Dendritic cell treated with granulocyte-macrophage colony-stimulating factor and Interleukin-4, amounts not matched to agents 40 ng/mL and 50 ng/mL, for 4 days (primary cell): ENCODE measurements at regions not wholly inside any gene's neighbourhood (a gene's known extent, or its start where the extent isn't known, plus 50 kb on each side); places are given as distances from the start of the nearest gene placed in this dataset.

Source experiments
- H3K27ac Mint-ChIP-seq: one replicate; pipeline ENCODE4 v1.8.0; 2022; ENCODE audit warnings: mild to moderate bottlenecking, mixed read lengths
- H3K27me3 Mint-ChIP-seq: one replicate; pipeline ENCODE4 v1.8.0; 2022; ENCODE audit warnings: mild to moderate bottlenecking, mixed read lengths
- H3K36me3 Mint-ChIP-seq: one replicate; pipeline ENCODE4 v1.8.0; 2022; ENCODE audit warnings: low read depth, mixed read lengths
- H3K4me1 Mint-ChIP-seq: one replicate; pipeline ENCODE4 v1.8.0; 2022; ENCODE audit warnings: low read depth, mixed read lengths
- H3K4me3 Mint-ChIP-seq: one replicate; pipeline ENCODE4 v1.8.0; 2022; ENCODE audit warnings: mild to moderate bottlenecking, moderate library complexity, mixed read lengths
- H3K9me3 Mint-ChIP-seq: one replicate; pipeline ENCODE4 v1.8.0; 2022; ENCODE audit warnings: mixed read lengths
- intact Hi-C: fragments of 100-400 bp; cut with micrococcal nuclease; formaldehyde crosslinking; loops from one replicate; pipeline ENCODE4 v1.15.0; 2022

- H3K4me3 Mint-ChIP-seq, result no peak overlapping the region
- H3K4me1 Mint-ChIP-seq, result no peaks in the 10 kb centered on the region
- intact Hi-C loops, result no loop called here
- H3K36me3 Mint-ChIP-seq, result no peaks in the 10 kb centered on the region
- no peak overlapping the region for H3K27ac Mint-ChIP-seq
- no peaks in the 10 kb centered on the region for H3K9me3 Mint-ChIP-seq
- no peaks in the 10 kb centered on the region for H3K27me3 Mint-ChIP-seq
Observed at GRCh38 chr12:67925077-67925476, 64.2 kb upstream of the IFNG-AS1 start.

DNA sequence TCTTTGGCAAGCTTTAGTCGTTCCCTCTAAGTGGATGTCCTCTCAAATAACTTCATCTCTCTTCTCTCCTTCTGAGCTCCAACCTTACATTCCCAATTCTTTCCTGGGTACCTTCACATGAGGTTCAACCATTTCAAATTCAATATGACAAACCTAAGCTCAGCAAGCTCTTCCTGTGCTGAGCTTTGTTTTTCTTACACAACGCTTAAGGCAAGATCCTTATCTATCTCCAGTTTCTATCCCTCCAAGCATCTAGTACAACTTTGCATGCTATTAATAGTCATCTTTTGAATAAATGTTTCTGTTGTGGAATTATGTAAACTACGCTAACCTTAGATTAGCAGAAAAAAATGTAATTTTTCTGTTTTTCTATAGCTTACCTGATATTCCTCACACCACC lies 63.7 kb upstream of the IFNG-AS1 start:
- no peak overlapping the region for H3K27ac Mint-ChIP-seq
- no peaks in the 10 kb centered on the region for H3K9me3 Mint-ChIP-seq
- no peak overlapping the region for H3K4me3 Mint-ChIP-seq
- no peaks in the 10 kb centered on the region for H3K27me3 Mint-ChIP-seq
- no peaks in the 10 kb centered on the region for H3K36me3 Mint-ChIP-seq
- intact Hi-C loops, result no loop called here
- no peaks in the 10 kb centered on the region for H3K4me1 Mint-ChIP-seq

DNA sequence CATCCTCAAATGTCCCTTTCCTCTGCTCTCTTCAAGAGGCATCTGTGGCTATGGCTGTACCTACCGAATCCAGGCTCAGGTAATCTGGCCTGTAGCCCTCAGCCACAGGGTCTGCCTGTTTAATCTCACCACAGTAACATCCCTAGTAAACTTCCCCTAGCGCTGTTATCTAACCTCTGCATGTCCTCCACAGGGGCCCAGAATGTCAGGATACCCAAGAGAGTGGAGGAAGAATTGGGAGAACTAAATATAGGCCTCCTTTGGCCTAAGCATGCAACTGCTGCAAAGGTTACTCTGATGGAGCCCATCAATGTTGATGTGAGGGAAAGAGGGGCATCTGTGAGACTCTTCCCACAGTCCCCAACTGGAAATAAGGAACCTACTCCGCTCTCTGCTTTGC lies 63.2 kb upstream of the IFNG-AS1 start:
- H3K36me3 Mint-ChIP-seq, result no peaks in the 10 kb centered on the region
- H3K4me1 Mint-ChIP-seq, result no peaks in the 10 kb centered on the region
- no peak overlapping the region for H3K4me3 Mint-ChIP-seq
- intact Hi-C loops, result no loop called here
- no peaks in the 10 kb centered on the region for H3K9me3 Mint-ChIP-seq
- H3K27me3 Mint-ChIP-seq, result no peaks in the 10 kb centered on the region
- H3K27ac Mint-ChIP-seq, result no peak overlapping the region

DNA sequence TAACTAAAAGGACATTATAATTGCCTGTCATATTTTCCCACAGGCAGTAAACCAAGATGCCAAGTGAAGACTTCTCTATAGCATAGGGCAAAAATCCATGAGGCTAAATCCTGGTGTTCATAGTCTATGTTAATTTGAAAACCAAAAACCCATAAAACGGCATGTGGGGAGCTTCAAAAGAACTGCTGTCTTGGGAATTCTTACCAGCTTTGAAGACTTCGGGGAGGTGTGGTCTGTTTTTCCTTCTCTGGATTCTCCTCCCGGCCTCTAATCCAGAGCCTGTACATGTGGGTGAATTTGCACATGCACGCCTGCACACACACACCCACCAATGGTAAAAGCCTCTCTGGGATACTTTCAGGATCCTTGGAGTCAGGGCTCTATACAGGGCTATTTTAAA lies 61.9 kb upstream of the IFNG-AS1 start:
- H3K36me3 Mint-ChIP-seq, result no peaks in the 10 kb centered on the region

DNA sequence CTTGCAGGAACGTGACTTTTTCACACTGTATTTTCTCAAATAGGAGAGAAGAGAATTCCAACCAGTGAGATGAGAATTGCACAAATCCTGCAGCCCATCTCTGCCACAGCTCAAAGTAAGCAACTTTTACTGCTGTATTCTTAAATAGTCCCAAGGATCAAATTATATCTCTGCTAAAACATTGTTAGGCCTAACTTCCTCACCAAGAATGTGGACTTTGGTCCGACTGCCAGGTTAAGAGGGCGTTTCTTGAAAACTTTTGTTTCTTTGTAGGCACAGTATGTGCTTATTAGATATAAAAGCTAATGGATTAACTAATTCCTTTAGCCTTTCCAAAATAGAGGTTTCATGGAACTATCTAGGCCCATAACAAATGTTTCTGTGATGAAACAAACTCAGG lies 61.4 kb upstream of the IFNG-AS1 start:
- H3K27me3 Mint-ChIP-seq, result no peaks in the 10 kb centered on the region
- intact Hi-C loops, result no loop called here

More for the DNA sequence above, 61.9 kb upstream of the IFNG-AS1 start:
- no peaks in the 10 kb centered on the region for H3K27me3 Mint-ChIP-seq
- no peaks in the 10 kb centered on the region for H3K4me1 Mint-ChIP-seq
- intact Hi-C loops, result no loop called here
- H3K27ac Mint-ChIP-seq, result no peak overlapping the region
- no peak overlapping the region for H3K4me3 Mint-ChIP-seq
- no peaks in the 10 kb centered on the region for H3K9me3 Mint-ChIP-seq

DNA sequence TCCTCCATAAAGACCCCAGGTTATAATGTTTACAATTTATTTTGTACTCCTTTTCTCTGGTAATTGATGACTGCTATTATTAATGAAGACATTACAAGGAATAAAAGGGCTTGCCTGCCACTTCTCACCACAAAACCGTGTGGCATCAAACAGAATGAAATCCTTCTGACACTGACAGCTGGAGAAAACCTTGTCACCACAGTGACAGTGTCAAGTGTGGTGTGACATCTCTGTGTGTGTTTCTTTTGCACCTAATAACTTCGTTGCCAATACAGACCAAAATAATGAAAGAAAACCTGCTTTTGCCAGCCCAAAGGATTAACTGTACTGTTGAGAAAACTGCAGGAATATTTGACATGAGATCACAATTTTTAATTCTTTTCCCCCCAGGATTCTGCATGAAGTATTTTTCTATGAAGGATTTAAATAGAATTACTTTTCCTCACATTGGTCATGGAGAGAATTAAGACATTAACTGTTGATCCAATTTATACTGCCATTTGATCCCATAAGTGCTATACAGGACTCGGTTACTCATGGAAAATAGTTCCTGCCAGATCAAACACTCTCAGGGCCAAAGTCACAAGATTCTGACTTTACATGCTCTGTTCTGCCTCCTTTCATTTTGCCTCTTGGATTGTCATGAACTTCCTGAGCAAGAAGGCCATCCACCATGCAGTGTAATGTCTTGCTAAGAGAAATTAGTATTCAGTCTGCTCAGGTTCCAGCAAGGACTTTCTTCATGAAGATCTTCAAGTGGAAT lies 60.4 kb upstream of the IFNG-AS1 start:
- no peak overlapping the region for H3K27ac Mint-ChIP-seq
- no peaks in the 10 kb centered on the region for H3K27me3 Mint-ChIP-seq
- H3K4me3 Mint-ChIP-seq, result no peak overlapping the region
- intact Hi-C loops, result no loop called here
- no peaks in the 10 kb centered on the region for H3K36me3 Mint-ChIP-seq
- H3K9me3 Mint-ChIP-seq, result no peaks in the 10 kb centered on the region
- no peaks in the 10 kb centered on the region for H3K4me1 Mint-ChIP-seq

More for the DNA sequence above, 61.4 kb upstream of the IFNG-AS1 start:
- Mint-ChIP-seq H3K4me3 (no peak overlapping the region), H3K4me1 (no peaks in the 10 kb centered on the region), H3K36me3 (no peaks in the 10 kb centered on the region), H3K27ac (no peak overlapping the region), H3K9me3 (no peaks in the 10 kb centered on the region)

DNA sequence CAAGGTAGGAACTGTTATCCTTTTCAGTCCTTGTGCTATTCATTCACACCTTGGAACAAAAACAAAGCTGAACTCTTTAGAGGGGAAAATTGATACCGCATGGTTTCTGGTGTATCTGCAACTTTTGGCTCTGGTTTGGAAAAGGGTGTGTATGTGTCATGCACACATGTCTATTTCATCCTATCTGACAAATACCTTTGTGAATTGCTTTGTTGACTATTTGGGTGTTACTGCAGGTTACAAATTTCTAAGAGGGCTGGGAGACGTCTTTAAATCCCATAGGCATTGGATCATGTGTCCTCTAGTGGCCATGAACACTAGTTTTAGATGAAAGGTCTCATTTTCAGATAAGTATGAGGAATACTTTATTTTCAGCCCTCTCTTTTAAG lies 59.9 kb upstream of the IFNG-AS1 start:
- Mint-ChIP-seq H3K4me3 (no peak overlapping the region), H3K27me3 (no peaks in the 10 kb centered on the region), H3K4me1 (no peaks in the 10 kb centered on the region), H3K36me3 (no peaks in the 10 kb centered on the region), H3K27ac (no peak overlapping the region), H3K9me3 (no peaks in the 10 kb centered on the region)
- intact Hi-C loops, result no loop called here

DNA sequence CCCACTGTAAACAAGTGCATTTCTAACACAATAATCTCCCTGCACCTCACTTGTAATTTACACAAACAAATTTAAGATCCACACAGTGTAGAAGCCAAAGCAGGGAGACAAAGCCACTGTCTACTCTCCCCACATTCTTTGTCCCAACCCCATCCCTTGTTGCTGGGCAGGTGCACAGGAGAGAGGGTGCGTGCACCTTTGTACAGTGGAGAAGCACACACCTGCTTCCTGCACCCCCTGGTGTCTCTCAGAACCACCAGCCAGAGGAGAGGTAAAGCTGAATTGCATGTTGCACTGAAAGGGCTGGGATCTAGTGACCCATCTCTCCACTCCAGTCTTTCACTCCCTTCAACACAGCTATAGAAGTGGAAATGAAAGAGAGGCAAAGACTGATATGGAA lies 51.4 kb upstream of the IFNG-AS1 start:
- Mint-ChIP-seq H3K4me1 (no peaks in the 10 kb centered on the region), H3K27ac (no peak overlapping the region), H3K9me3 (no peaks in the 10 kb centered on the region), H3K4me3 (no peak overlapping the region), H3K36me3 (no peaks in the 10 kb centered on the region), H3K27me3 (peaks cover 7% of the 10 kb centered on the region)
- intact Hi-C loops, result no loop called here
